ENCODE measurements at regions not wholly inside any gene's neighbourhood (a gene's known extent, or its start where the extent isn't known, plus 50 kb on each side); places are given as distances from the start of the nearest gene placed in this dataset.
A peak's percentile ranks its signal among the peaks of the same experiment; 100 is the strongest.
"Not testable (repeated sequence)": the region's sequence is repeated elsewhere in the genome, so short reads cannot be mapped to it uniquely, and the experiment has no call there.

GRCh38 chr12:8373744-8374143 is 82.0 kb upstream of the CLEC6A start:
- TF ChIP-seq, protein P1, sequence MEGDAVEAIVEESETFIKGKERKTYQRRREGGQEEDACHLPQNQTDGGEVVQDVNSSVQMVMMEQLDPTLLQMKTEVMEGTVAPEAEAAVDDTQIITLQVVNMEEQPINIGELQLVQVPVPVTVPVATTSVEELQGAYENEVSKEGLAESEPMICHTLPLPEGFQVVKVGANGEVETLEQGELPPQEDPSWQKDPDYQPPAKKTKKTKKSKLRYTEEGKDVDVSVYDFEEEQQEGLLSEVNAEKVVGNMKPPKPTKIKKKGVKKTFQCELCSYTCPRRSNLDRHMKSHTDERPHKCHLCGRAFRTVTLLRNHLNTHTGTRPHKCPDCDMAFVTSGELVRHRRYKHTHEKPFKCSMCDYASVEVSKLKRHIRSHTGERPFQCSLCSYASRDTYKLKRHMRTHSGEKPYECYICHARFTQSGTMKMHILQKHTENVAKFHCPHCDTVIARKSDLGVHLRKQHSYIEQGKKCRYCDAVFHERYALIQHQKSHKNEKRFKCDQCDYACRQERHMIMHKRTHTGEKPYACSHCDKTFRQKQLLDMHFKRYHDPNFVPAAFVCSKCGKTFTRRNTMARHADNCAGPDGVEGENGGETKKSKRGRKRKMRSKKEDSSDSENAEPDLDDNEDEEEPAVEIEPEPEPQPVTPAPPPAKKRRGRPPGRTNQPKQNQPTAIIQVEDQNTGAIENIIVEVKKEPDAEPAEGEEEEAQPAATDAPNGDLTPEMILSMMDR (conservative IDR thresholded peaks at IDR 0.05; ENCODE audit: low read depth, low read length): peak; percentile 44
- not testable (repeated sequence) for H3K4me3 ChIP-seq (ENCODE audit: low read depth, low read length)
- DNase-seq (ENCODE audit: low read depth): peak; percentile 14

- not testable (repeated sequence) for H3K4me3 ChIP-seq (ENCODE audit: low read depth, low read length); DNase-seq (ENCODE audit: low read depth)
Measured at GRCh38 chr12:8375122-8375521, 80.6 kb upstream of the CLEC6A start.

DNA sequence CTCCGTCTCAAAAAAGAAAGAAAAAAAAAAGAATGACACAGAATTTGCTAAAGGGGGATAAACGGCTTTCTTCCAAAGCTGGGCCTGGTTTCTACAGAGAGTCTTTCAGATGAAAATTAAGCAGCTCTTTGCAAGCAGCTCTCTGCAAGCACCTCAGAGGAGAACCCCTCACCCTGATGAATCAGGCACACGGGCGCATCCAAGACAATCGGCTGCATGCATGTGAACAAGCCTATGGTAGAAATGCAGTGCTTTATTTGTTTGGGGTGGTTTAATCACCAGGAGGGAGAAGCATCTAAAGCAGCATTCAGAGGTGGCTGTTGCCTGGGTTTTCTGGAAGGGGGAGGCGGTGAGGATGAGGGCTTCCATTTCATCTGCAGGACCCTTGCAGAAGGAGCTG is 78.0 kb upstream of the CLEC6A start:
- not testable (repeated sequence) for DNase-seq (ENCODE audit: low read depth); H3K4me3 ChIP-seq (ENCODE audit: low read depth, low read length)

DNA sequence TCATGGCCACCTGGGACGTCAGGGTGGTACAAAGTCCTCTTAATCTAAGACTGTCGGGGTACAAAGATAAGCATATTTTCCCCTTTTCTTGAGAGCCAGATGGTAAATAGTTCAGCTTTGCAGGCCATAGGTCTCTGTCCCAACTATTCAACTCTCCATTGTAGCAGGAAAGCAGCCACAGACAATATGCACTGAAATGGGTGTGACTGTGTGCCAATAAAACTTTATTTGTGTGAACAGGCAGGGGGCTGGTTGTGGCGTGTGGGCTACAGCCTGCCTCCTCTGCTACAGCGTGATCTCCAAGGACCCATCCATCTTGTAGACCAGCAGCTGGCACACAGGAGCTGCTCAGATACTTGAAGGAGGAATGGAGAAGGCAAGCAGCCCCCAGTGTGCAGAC is 73.2 kb upstream of the CLEC6A start:
- H3K4me3 ChIP-seq (ENCODE audit: low read depth, low read length); DNase-seq (ENCODE audit: low read depth): not testable (repeated sequence)

GRCh38 chr12:8384686-8385085 is 71.1 kb upstream of the CLEC6A start:
- DNase-seq (ENCODE audit: low read depth): not testable (repeated sequence)

GRCh38 chr12:8385431-8385830 is 70.3 kb upstream of the CLEC6A start:
- not testable (repeated sequence) for H3K4me3 ChIP-seq (ENCODE audit: low read depth, low read length); DNase-seq (ENCODE audit: low read depth)

More at GRCh38 chr12:8384686-8385085, 71.1 kb upstream of the CLEC6A start:
- H3K4me3 ChIP-seq (ENCODE audit: low read depth, low read length): not testable (repeated sequence)

GRCh38 chr12:8386661-8387060 is 69.1 kb upstream of the CLEC6A start:
- not testable (repeated sequence) for DNase-seq (ENCODE audit: low read depth); H3K4me3 ChIP-seq (ENCODE audit: low read depth, low read length)

DNA sequence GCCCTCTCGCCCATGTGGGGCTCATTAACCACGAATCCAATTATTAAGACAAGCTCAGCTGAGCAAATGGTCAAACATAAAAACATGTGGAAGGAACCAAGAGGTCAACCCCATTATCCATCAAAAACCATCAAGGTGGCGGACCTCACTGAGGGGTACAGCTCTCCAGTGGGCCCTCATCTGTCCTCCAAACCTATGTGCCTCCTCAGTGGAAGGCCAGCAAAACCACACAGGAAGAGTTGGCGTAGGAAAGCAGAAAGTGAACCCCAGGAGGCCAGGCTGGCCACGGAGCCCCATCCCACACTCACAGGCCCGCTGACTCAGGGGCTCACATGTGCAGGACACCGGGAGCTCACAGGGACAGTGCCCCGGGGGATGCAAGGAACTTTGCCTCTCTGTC is 66.5 kb upstream of the CLEC6A start:
- not testable (repeated sequence) for H3K4me3 ChIP-seq (ENCODE audit: low read depth, low read length); DNase-seq (ENCODE audit: low read depth)

DNA sequence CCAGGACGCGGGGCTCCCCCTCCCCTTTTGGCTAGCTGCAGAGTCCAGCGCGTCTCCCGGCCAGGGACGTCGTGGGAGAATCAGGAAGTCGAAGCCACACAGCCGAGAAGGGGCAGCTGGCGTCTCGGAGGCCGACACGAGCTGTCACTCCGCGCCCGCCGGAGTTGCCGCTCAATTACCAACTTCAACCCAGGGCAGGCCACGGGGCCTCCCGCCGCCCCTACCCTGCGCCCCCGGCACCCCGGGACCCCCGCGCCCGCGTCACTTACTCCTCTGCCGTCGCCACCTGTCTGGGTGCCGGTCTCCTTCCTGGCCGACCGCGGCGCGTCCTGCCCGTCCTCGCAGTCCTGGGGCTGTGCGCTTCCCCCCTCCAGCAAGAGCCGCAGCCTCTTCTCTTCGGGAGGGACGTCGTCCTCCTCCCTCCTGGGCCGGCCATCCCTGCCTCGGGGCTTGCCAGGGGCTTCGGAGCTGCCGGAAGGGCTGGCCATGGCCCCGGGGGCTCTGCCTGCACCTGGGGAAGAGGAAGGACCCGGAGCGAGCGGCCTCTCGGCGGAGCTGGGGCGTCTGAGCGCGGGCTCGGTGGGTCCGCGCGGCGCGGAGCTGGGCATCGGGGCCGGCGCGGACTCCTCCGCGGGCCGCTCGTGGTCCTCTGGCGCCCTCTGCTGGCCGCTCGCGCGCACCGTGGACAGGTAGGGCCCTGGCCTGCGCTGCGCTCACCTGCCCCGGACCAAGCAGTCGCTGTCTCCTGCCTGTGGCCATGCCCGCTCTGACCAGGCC is 65.6 kb upstream of the CLEC6A start:
- peak overlapping the region; percentile 44 for H3K4me3 ChIP-seq (ENCODE audit: low read depth, low read length)
- DNase-seq (ENCODE audit: low read depth): peak; percentile 52
- TF ChIP-seq, protein P1 (conservative IDR thresholded peaks at IDR 0.05; ENCODE audit: low read depth, low read length): peak; percentile 55

GRCh38 chr12:8396225-8397071 is 59.3 kb upstream of the CLEC6A start:
- TF ChIP-seq, protein P1 (conservative IDR thresholded peaks at IDR 0.05; ENCODE audit: low read depth, low read length): peak; percentile 33
- peak overlapping the region; percentile 39 for H3K4me3 ChIP-seq (ENCODE audit: low read depth, low read length)
- peak; percentile 18 for DNase-seq (ENCODE audit: low read depth)

- H3K4me3 ChIP-seq (ENCODE audit: low read depth, low read length); DNase-seq (ENCODE audit: low read depth): not testable (repeated sequence)
Measured at GRCh38 chr12:8397378-8397777, 58.4 kb upstream of the CLEC6A start.

DNA sequence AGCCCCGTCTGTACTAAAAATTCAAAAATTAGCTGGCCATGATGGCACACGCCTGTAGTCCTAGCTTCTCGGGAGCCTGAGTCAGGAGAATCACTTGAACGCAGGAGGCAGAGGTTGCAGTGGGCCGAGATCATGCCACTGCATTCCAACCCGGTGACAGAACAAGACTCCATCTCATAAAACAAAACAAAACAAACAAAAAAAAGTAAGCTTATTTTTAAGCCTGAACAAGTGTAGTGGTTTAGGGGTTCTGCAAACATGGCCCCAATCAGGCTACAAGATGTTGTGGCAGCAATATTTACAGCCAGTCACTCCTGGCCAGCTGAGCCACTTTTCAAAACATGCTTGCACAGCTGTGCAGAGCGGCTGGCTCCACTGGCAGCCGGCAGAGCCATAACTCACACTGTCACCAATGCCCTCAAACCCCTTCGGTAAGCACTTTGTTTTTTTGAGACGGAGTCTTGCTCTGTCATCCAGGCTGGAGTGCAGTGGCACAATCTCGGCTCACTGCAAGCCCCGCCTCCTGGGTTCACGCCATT is 56.2 kb upstream of the CLEC6A start:
- H3K4me3 ChIP-seq (ENCODE audit: low read depth, low read length); DNase-seq (ENCODE audit: low read depth): not testable (repeated sequence)

GRCh38 chr12:8403834-8404233 is 51.9 kb upstream of the CLEC6A start:
- not testable (repeated sequence) for DNase-seq (ENCODE audit: low read depth); H3K4me3 ChIP-seq (ENCODE audit: low read depth, low read length)

DNA sequence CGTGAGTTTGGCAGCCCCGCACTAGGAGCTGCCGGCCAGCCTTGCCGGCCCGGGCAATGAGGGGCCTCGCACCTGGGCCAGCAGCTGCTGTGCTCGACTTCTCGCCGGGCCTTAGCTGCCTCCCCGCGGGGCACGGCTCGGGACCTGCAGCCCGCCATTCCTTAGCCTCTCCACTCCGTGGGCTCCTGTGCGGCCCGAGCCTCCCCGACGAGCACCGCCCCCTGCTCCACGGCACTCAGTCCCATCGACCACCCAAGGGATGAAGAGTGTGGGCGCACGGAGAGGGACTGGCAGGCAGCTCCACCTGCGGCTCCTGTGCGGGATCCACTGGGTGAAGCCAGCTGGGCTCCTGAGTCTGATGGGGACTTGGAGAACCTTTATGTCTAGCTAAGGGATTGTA is 51.4 kb upstream of the CLEC6A start:
- not testable (repeated sequence) for H3K4me3 ChIP-seq (ENCODE audit: low read depth, low read length); DNase-seq (ENCODE audit: low read depth)

Measured in choroid plexus epithelial cell (primary cell).